Activated naive CD8-positive, alpha-beta T cell treated with anti-CD3 and anti-CD28 coated beads for 36 hours (primary cell): ENCODE measurements at regions not wholly inside any gene's neighbourhood (a gene's known extent, or its start where the extent isn't known, plus 50 kb on each side); places are given as distances from the start of the nearest gene placed in this dataset.

ENCODE experiments used
- DNase-seq: peaks from one replicate; pipeline ENCODE4 v3.0.0; 2021
- H3K27ac Mint-ChIP-seq: one replicate; pipeline ENCODE4 v1.8.0; 2022; ENCODE audit warnings: mild to moderate bottlenecking, moderate library complexity, mixed read lengths
- H3K27me3 Mint-ChIP-seq: one replicate; pipeline ENCODE4 v1.8.0; 2022; ENCODE audit warnings: mild to moderate bottlenecking, mixed read lengths
- H3K36me3 Mint-ChIP-seq: one replicate; pipeline ENCODE4 v1.8.0; 2021; ENCODE audit warnings: mild to moderate bottlenecking, mixed read lengths
- H3K4me1 Mint-ChIP-seq: one replicate; pipeline ENCODE4 v1.8.0; 2021; ENCODE audit warnings: mixed read lengths
- H3K4me3 Mint-ChIP-seq: one replicate; pipeline ENCODE4 v1.8.0; 2022; ENCODE audit warnings: mild to moderate bottlenecking, moderate library complexity, mixed read lengths
- H3K9me3 Mint-ChIP-seq: one replicate; pipeline ENCODE4 v1.8.0; 2022; ENCODE audit warnings: mixed read lengths

DNA sequence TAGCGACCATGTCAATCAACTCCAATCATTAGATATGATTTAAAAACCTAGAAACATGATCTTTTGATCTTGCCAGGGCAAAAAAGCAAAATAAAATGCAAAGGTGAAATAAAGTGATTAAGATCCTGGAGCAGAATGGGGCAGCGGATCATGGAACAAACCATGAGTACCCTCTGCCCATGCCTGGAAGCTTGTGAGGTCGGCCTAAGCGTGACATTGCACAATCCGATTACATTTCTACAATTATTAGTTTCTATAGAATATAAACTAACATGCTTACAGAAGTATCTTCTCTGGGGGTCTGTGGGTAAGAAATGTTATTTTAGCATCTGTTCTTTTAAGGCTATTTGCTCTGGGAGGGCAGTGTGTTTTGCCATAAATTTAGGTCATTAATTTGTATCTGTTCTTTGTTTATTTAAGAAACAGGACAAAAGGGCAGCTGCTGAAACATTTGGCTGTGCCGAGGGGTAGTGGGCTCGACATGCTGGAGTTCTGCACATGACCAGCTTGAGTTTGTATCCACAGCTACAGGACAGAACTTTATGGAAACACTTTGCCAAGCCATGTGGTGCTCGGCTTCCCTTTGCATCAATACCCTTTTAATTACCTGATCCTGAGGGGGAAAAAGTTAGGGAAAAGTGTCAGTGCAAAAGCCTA is 55.9 kb downstream of the ZBTB18 start:
- no peak for DNase-seq
- no peaks in the 10 kb centered on the region for H3K9me3 Mint-ChIP-seq
- no peak overlapping the region for H3K4me3 Mint-ChIP-seq
- H3K36me3 Mint-ChIP-seq: no peaks in the 10 kb centered on the region
- no peaks in the 10 kb centered on the region for H3K4me1 Mint-ChIP-seq
- H3K27ac Mint-ChIP-seq: no peak overlapping the region
- H3K27me3 Mint-ChIP-seq: no peaks in the 10 kb centered on the region

- no peak overlapping the region for H3K27ac Mint-ChIP-seq
- H3K4me1 Mint-ChIP-seq: no peaks in the 10 kb centered on the region
- no peak for DNase-seq
- no peaks in the 10 kb centered on the region for H3K36me3 Mint-ChIP-seq
- H3K27me3 Mint-ChIP-seq: no peaks in the 10 kb centered on the region
- no peaks in the 10 kb centered on the region for H3K9me3 Mint-ChIP-seq
- H3K4me3 Mint-ChIP-seq: no peak overlapping the region
Observed at GRCh38 chr1:244111027-244111426, 59.9 kb downstream of the ZBTB18 start.

- Mint-ChIP-seq H3K4me1 (no peaks in the 10 kb centered on the region), H3K27me3 (no peaks in the 10 kb centered on the region), H3K36me3 (no peaks in the 10 kb centered on the region), H3K9me3 (no peaks in the 10 kb centered on the region), H3K27ac (no peak overlapping the region), H3K4me3 (no peak overlapping the region)
- DNase-seq: no peak
Observed at GRCh38 chr1:244112041-244112440, 61.0 kb downstream of the ZBTB18 start.

DNA sequence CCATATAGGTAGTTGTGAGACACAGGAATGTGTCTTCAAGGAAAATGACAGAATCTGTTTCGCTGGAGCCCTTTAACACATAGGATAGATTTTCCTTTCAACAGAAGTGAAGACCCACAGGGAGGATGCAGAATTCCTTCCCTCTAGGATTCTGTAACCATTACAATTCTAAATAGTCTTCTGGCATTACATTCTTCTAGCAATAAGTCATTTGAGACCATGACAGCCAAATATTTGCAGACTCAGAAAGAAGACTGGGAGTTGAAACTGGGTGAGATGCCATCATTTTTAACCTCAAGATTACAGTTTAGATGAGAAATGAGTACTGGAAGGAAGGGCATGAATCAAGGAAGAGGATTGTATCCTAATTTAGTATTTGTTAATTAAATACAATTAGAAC is 61.6 kb downstream of the ZBTB18 start:
- Mint-ChIP-seq H3K27me3 (no peaks in the 10 kb centered on the region), H3K27ac (no peak overlapping the region), H3K4me3 (no peak overlapping the region), H3K4me1 (no peaks in the 10 kb centered on the region), H3K9me3 (no peaks in the 10 kb centered on the region), H3K36me3 (no peaks in the 10 kb centered on the region)
- DNase-seq: no peak

DNA sequence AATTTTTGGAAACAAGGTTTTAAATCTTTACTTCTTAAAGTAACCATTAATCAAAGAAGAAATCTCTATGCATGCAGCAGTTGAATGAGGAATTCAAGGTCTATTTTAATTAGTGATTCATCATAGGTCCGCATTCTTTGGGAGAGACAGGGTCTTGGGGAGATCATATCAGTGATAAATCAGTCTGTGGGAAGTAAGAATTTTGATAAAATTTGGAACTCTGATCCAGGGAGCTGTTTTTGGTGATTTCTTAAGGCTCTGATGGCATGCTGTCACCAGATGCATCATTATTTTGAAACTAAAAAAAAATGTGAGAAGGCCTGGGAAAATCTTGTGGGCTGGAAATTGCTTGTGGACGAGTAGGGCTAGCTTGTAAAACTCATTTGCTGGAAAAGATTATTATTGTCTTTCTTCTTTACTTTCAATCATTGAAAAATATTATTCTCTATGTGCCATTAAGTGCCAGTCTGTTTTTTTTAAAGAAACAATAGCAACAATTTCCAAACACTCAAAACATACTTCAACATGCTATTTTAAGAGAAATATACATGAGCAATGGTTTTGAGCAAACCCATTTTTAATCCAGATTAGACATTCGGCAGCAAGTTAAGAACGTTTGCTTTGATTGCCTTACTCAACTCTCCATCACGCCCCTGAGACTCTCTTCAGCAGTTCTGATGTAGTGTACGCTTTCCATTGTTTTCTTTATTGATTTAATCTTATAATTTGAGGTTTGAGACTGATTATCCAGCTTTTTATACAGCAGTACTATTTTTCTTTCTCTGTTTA is 62.6 kb downstream of the ZBTB18 start:
- H3K27me3 Mint-ChIP-seq: peaks cover under 1% of the 10 kb centered on the region
- H3K4me3 Mint-ChIP-seq: no peak overlapping the region
- no peaks in the 10 kb centered on the region for H3K36me3 Mint-ChIP-seq
- H3K4me1 Mint-ChIP-seq: no peaks in the 10 kb centered on the region
- no peak overlapping the region for H3K27ac Mint-ChIP-seq
- no peaks in the 10 kb centered on the region for H3K9me3 Mint-ChIP-seq
- DNase-seq: no peak

- no peak overlapping the region for H3K4me3 Mint-ChIP-seq
- H3K27ac Mint-ChIP-seq: no peak overlapping the region
- H3K9me3 Mint-ChIP-seq: no peaks in the 10 kb centered on the region
- peaks cover 7% of the 10 kb centered on the region for H3K27me3 Mint-ChIP-seq
- DNase-seq: no peak
- no peaks in the 10 kb centered on the region for H3K4me1 Mint-ChIP-seq
- H3K36me3 Mint-ChIP-seq: no peaks in the 10 kb centered on the region
Observed at GRCh38 chr1:244114892-244115291, 63.8 kb downstream of the ZBTB18 start.

DNA sequence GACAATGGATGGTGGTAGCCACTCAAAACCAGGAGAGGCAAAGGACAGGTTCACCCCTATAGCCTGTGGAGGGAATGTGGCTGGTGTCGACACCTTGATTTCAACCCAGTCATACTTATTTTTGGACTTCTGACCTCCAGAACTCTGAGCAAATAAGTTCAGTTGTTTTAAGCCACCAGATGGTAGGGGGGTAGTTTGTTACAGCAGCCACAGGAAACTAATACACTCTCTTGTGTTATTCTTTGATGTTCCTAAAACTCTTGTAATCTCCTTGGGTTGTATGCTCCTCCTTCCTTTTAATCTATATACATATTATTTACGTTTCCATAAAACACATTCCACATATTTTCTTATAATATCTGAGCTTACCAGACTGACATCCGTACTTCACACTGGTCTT is 65.9 kb downstream of the ZBTB18 start:
- Mint-ChIP-seq H3K4me1 (no peaks in the 10 kb centered on the region), H3K27ac (no peak overlapping the region), H3K36me3 (no peaks in the 10 kb centered on the region), H3K9me3 (no peaks in the 10 kb centered on the region), H3K27me3 (peaks cover 7% of the 10 kb centered on the region), H3K4me3 (no peak overlapping the region)
- DNase-seq: no peak

- Mint-ChIP-seq H3K4me1 (no peaks in the 10 kb centered on the region), H3K27ac (no peak overlapping the region), H3K9me3 (no peaks in the 10 kb centered on the region), H3K27me3 (peaks cover 7% of the 10 kb centered on the region), H3K4me3 (no peak overlapping the region), H3K36me3 (no peaks in the 10 kb centered on the region)
- DNase-seq: no peak
Observed at GRCh38 chr1:244118109-244118761, 67.2 kb downstream of the ZBTB18 start.

GRCh38 chr1:244128591-244129383 is 77.7 kb downstream of the ZBTB18 start:
- Mint-ChIP-seq H3K4me1 (no peaks in the 10 kb centered on the region), H3K27ac (no peak overlapping the region), H3K4me3 (no peak overlapping the region), H3K9me3 (peaks cover 2% of the 10 kb centered on the region), H3K27me3 (peaks cover 3% of the 10 kb centered on the region), H3K36me3 (no peaks in the 10 kb centered on the region)
- no peak for DNase-seq

DNA sequence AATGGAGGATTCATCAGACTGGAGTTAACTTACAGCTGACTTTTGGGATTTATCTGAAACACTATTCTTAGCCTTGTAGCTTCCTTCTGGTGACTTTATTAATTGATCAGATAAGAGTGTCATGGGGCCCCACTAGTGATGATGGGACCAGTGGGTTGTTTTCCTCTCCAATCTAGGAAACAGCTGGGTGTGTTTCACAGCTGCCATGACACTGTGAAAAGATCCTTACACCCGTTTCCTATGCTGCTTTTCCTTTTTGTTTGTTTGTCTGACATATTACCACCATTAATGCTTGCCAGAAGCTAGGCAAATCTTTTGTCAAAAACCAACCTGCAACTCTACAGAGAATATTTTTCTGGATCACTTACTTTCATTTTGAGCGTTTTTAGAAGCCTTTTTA is 86.2 kb downstream of the ZBTB18 start:
- H3K27ac Mint-ChIP-seq: no peak overlapping the region
- no peak for DNase-seq
- peaks cover 4% of the 10 kb centered on the region for H3K27me3 Mint-ChIP-seq
- peaks cover 10% of the 10 kb centered on the region for H3K4me1 Mint-ChIP-seq
- H3K36me3 Mint-ChIP-seq: no peaks in the 10 kb centered on the region
- H3K9me3 Mint-ChIP-seq: no peaks in the 10 kb centered on the region
- peak overlapping the region; percentile 16 for H3K4me3 Mint-ChIP-seq

DNA sequence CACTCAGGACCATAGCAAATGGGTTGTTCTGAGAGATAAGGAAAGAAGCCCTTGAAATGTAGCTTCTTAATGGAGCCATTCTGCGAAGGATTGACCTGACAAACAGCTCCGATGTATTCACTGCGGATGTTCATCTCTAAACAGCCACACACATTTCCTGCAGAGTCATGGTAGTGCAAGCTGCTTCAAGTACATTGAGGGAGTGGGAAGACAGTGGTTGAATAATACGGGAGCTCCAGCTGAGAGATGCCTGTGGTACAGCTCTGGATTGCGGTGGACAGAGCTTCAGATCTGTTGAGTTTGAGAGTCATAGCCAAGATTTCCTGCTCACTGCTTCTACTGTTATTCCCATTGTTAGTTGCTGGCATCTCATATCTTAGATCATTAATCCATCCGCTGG is 86.6 kb downstream of the ZBTB18 start:
- peaks cover 4% of the 10 kb centered on the region for H3K27me3 Mint-ChIP-seq
- H3K4me1 Mint-ChIP-seq: peaks cover 10% of the 10 kb centered on the region
- H3K27ac Mint-ChIP-seq: no peak overlapping the region
- H3K36me3 Mint-ChIP-seq: no peaks in the 10 kb centered on the region
- H3K9me3 Mint-ChIP-seq: no peaks in the 10 kb centered on the region
- DNase-seq: no peak
- peak overlapping the region; percentile 16 for H3K4me3 Mint-ChIP-seq

DNA sequence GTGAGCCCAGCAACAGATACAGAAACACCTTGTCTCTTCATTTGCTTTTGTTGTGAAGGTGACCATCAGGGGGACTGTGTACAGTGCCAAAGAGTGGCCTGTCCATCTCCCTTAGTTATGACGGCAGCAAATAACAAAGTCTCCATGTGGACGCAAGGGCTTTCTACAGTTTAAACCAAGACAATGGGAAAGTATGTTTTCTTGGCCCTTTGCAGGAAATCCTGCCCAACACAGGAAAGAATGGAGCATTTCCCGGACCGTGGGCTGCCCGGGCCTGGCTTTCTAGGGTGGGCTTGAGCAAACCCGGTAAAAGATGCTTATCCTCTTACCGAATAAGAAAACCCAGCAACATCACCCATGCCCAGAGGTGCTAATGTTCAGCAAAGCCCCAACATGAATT is 87.3 kb downstream of the ZBTB18 start:
- no peak for DNase-seq
- Mint-ChIP-seq H3K4me3 (no peak overlapping the region), H3K36me3 (no peaks in the 10 kb centered on the region), H3K27me3 (peaks cover 4% of the 10 kb centered on the region), H3K9me3 (no peaks in the 10 kb centered on the region), H3K27ac (no peak overlapping the region), H3K4me1 (peaks cover 10% of the 10 kb centered on the region)

DNA sequence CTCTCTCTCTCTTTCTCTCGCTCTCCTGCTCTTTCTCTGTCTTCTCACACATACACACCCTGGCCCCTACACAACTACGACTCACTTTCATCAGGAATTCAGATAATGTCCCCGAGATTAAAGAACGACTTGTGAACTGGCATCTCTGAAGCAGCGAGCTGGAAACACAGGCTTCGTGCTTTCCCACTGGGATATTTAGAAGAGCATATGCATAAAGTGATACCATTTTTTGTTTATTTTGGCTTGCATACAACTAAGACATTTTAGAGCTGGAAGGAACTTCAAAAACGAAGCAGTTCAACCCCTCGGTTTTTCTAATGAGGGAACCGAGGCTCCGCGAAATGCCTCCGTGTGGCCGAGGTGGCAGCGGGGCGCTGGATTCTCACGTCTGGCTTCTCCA is 88.6 kb downstream of the ZBTB18 start:
- H3K9me3 Mint-ChIP-seq: no peaks in the 10 kb centered on the region
- no peak for DNase-seq
- no peak overlapping the region for H3K4me3 Mint-ChIP-seq
- H3K27me3 Mint-ChIP-seq: peaks cover 4% of the 10 kb centered on the region
- peaks cover 14% of the 10 kb centered on the region for H3K4me1 Mint-ChIP-seq
- no peaks in the 10 kb centered on the region for H3K36me3 Mint-ChIP-seq
- H3K27ac Mint-ChIP-seq: no peak overlapping the region

GRCh38 chr1:244140420-244140819 is 89.3 kb downstream of the ZBTB18 start:
- no peaks in the 10 kb centered on the region for H3K36me3 Mint-ChIP-seq
- H3K27me3 Mint-ChIP-seq: peaks cover 4% of the 10 kb centered on the region
- H3K27ac Mint-ChIP-seq: no peak overlapping the region
- H3K4me1 Mint-ChIP-seq: peaks cover 14% of the 10 kb centered on the region
- H3K9me3 Mint-ChIP-seq: no peaks in the 10 kb centered on the region
- no peak overlapping the region for H3K4me3 Mint-ChIP-seq
- DNase-seq: no peak

- H3K4me3 Mint-ChIP-seq: no peak overlapping the region
Observed at GRCh38 chr1:244144053-244144452, 93.0 kb downstream of the ZBTB18 start.

More at GRCh38 chr1:244144053-244144452, 93.0 kb downstream of the ZBTB18 start:
- Mint-ChIP-seq H3K9me3 (no peaks in the 10 kb centered on the region), H3K27me3 (peaks cover 4% of the 10 kb centered on the region), H3K27ac (no peak overlapping the region), H3K4me1 (peaks cover 3% of the 10 kb centered on the region), H3K36me3 (no peaks in the 10 kb centered on the region)
- no peak for DNase-seq
